GM21447 (cell line): ENCODE measurements at regions not wholly inside any gene's neighbourhood (a gene's known extent, or its start where the extent isn't known, plus 50 kb on each side); places are given as distances from the start of the nearest gene placed in this dataset.
"Not testable (repeated sequence)": the region's sequence is repeated elsewhere in the genome, so short reads cannot be mapped to it uniquely, and the experiment has no call there.

Experiments
- ATAC-seq: cut with Tn5 transposase; IDR thresholded peaks from one replicate; pipeline ENCODE4 v1.9.1; 2021; ENCODE audit not compliant: unreplicated experiment

GRCh38 chr10:109308971-109309370, 614.3 kb downstream of the XPNPEP1 start:
- ATAC-seq = no peak

- not testable (repeated sequence) for ATAC-seq
Observed at GRCh38 chr10:109307102-109307501, 616.2 kb downstream of the XPNPEP1 start.

DNA sequence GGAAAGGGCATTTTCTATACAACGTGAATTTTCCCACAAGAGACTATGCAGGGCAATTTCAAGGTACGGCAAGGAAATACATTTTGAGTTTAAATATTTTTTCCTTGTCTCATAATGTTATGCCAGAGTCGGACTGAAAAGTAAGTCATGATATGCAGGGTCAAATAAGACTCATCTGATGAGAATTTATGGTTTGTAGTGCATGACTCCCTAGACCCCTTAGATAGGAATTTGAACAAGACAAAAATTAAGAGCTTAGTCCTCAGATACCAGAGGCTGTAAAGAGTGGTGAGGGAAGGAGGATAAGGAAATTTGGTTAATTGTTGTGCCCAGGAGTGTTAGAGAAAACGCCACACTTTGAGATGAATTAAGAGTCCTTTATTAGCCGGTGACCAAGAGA, 616.6 kb downstream of the XPNPEP1 start:
- no peak for ATAC-seq

DNA sequence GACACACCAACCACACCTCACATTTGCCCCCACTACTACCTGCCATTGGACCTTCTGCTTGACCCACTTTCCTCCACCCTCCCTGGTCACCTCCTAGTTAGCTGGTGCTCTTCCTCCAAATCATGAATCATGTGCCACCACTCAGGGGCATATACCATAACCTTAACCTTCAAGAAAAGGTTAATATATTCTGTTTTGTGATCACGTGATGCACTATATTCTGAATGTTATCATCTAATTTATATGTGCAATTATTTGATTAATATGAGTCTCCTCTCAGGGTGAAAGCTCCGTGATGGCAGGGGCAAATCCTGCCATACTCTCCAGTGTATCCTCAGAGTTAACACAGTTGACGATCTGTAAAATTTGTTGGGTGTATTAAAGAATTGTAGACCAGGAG, 635.5 kb downstream of the XPNPEP1 start:
- no peak for ATAC-seq

- no peak for ATAC-seq
Observed at GRCh38 chr10:109282510-109282909, 640.8 kb downstream of the XPNPEP1 start.

GRCh38 chr10:109281347-109281746, 642.0 kb downstream of the XPNPEP1 start:
- ATAC-seq = no peak

DNA sequence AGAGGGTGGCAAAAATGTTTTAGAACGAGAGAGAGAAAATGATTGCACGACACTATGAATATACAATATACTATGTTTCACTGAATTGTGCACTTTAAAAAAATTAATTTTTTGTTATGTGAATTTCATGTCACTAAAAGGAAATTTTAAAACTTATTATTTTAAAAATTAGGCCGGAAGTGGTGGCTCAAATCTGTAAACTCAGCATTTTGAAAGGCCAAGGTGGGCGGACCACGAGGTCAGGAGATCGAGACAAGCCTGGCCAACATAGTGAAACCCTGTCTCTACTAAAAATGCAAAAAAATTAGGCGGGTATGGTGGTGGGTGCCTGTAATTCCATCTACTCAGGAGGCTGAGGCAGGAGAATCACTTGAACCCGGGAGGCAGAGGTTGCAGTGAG, 642.5 kb downstream of the XPNPEP1 start:
- no peak for ATAC-seq

DNA sequence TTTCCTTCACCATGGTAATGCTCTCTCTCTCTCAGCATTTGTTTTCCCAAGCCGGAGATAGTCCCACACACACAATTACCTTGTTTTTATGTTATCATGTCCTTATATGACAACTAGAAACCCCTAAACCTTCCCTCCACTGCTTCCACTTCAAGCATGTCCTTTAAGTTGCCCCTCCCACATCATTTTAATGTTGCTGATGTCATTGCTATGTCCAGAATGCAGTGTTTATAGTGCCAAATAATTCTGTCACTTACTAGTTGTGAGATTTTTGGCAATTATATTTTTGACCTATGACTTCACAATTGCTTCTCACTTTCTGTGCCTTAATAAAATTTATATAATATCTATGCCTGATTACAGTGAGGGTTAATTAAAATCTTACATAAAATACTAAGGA, 645.9 kb downstream of the XPNPEP1 start:
- no peak for ATAC-seq

GRCh38 chr10:109275960-109276359, 647.4 kb downstream of the XPNPEP1 start:
- ATAC-seq = no peak

GRCh38 chr10:109274681-109275080, 648.6 kb downstream of the XPNPEP1 start:
- ATAC-seq = no peak

GRCh38 chr10:109270173-109270572, 653.1 kb downstream of the XPNPEP1 start:
- no peak for ATAC-seq

- no peak for ATAC-seq
Observed at GRCh38 chr10:109264004-109264403, 659.3 kb downstream of the XPNPEP1 start.

DNA sequence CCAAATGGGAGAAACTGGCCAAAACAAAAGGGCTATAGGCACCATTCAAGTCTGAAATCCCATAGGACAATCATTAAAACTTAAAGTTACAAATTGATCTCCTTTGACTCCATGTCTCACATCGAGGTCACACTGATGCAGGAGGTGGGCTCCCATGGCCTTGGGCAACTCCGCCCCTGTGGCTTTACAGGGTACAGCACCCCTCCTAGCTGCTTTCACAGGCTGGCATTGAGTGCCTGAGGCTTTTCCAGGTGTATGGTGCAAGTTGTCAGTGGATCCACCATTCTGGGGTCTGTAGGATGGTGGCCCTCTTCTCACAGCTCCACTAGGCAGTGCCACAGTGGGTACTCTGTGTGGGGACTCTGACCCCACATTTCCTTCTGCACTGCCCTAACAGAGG, 662.1 kb downstream of the XPNPEP1 start:
- no peak for ATAC-seq

DNA sequence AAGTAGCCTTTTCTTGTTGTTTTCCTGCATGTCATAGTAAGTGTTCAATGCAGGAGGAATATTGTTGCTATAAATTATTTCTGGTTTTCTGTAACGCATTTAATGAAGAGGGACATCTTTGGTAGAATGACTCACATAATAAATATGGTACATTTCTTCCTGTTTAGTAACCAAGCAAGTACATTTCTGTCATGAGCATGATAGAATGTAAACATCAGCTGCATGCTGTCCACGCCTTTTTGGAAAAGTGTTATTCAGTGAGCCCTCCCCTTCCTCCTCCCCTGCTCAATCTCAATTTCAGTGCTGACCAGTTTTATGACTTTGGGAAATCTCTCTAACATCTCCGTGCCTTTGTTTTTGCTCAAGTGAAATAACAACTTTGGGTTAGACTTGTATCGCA, 664.0 kb downstream of the XPNPEP1 start:
- ATAC-seq = no peak

DNA sequence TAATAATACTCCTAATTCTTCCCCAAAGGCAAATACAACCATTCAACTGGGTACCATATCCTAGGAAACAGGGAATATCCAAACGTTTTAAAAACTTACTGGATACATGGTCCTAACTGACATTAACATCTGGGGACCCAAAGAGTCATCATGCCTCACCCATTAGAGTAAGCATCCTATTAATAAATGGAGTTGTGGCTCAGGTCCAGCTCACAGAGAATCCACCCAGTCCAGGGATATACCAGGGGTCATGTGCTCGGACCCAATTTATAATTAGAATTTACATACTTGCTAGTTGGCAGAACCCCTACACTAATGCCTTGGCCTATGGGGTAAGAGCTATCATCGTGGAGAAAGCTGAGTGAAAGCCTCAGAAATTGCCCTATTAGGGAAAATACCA, 670.0 kb downstream of the XPNPEP1 start:
- no peak for ATAC-seq

DNA sequence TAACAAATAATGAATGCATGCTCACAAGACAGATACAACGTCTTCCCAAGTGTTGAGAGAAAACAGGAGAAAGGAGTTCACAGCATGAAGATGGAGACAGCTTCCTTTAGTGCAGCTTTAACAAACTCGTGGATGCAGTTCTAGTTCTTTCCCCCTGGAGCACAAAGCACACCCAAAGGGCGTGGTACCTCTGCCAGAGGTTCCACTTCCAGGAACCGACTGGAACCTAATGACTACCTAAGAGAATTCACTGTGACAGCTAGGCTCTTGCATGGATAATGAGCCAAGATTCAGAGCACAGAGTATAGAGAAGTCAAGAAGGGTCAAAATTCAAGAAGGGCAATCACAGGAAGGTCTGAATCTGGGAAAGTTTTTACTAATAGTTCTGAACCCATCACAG, 673.2 kb downstream of the XPNPEP1 start:
- no peak for ATAC-seq

DNA sequence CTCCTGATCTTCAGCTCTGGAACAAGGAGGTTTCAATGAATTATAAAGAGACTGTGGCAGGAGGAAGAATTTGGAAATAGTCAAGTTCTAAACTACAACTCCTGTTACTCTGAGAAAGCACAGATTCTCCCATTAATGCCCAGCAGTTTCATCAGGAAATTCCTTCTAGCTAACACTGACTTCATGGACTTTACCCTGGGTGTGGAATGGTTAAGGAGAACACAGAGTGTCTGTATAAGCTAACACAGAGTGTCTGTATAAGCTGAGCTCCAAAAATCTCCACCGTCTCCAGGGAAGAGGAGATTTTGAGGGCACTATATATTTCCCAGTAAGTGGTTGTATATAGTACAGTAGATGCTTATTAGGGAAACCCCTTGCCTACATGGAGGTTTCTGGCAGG, 675.5 kb downstream of the XPNPEP1 start:
- no peak for ATAC-seq

DNA sequence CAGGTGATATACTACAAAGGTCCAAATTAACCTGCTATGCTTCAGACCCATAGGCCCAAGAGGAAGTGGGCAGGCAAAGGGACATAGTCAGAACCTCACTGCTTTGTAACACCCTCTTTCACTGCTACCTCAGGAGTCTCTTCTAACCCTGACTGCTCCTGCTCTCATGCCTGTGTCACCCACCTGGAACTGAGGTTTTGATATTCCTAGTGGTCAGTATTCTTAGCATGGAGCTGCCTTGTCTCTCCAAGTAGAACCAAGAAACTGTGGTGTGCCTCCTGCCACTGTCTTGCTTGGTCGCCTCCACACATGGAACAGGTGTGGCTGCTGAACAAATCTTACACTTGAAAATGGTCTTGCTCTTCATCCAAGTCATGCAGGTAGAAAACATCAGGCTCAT, 677.5 kb downstream of the XPNPEP1 start:
- no peak for ATAC-seq

DNA sequence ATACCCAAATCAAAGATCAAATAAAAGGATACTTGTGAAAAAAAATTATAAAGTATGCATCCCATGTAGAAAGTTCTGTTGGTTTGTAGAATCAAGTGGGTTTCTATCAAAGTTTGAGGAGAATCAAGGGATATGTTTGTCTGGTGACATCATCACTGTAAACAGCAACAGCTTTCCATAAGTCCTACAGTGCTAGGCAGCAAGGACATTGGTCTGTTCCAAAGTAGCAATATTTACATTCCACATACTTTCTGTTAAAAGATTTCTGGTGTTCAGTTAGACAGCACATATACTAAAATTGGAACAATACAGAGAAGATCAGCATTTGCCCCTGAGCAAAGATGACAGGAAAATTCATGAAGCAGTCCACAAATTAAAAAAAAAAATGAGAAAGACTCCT, 683.9 kb downstream of the XPNPEP1 start:
- no peak for ATAC-seq

DNA sequence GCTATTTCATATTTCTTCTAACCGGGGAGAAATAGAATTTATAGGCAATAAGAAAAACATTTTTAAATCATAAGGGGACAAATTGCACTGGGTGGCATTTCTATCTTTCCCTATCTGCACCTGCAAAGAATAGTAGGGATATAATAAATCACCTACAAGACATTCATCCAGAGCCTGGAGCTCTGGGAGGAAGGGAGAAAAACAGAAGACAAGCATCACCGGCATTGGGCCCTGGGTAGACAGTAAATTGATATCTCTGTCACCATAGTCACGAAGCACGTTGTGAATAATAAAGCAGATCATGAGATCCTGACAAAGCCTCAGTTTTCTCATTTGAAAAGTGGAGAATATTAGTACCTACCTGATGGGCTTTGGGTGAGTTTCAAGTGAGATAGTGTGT, 685.6 kb downstream of the XPNPEP1 start:
- no peak for ATAC-seq

DNA sequence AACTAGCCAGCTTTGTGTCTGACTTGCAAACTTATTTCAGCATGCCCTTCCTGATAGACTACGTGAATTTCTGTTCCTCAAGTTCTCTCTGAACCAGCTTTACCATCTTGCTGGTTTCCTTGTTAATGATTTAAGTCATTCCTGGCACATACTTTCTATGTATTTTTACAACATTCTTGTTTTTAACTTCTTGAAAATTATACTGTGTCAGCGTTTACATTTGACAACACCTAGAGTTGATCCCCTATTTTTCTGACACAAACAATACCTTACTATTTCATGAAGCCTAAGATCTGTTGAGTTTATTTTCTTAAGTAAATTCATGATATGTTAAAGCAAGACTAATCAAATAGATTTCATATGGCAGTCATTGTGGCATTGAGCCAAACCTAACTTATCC, 686.3 kb downstream of the XPNPEP1 start:
- no peak for ATAC-seq

DNA sequence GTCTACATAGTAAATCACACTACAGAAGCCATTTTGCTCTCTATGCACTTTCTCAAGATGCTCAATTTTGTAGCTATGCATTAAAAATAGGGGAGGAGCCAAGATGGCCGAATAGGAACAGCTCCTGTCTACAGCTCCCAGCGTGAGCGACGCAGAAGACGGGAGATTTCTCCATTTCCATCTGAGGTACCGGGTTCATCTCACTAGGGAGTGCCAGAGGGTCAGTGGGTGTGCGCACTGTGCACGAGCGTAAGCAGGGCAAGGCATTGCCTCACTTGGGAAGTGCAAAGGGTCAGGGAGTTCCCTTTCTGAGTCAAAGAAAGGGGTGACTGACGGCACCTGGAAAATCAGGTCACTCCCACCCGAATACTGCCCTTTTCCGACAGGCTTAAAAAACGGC, 699.8 kb downstream of the XPNPEP1 start:
- ATAC-seq = not testable (repeated sequence)

DNA sequence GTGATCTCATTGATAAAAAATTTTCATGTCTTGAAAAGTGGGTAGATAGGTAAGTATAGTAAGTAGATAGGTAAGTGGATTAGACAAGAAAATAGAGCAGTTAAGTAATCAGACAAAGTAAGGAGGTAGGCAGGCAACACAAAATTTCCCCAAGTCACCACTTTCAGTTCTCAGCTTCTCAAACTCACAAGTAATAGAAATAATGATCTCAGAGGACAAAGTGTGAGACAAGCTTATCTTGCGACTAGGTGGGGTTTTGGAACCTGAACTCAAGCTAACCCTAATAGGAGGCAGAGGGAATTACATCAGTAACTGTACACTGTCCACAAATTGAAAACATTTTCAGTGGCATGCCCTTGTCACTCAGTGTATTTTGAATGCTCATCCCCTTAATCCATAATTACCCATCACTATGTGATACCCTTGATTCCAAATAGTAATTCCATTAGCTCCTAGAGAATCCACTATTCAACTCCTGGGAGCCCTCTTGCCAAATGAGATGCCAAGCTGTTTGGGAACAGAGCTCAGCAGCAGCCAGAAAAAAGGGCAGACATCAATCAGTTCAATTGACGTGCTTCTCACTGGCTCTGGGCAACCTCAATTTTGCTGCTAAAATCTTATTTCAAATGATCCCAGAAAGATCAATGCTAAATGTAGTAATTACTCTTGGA, 703.2 kb downstream of the XPNPEP1 start:
- ATAC-seq = no peak
